AG10803 (cell line): ENCODE measurements at regions not wholly inside any gene's neighbourhood (a gene's known extent, or its start where the extent isn't known, plus 50 kb on each side); places are given as distances from the start of the nearest gene placed in this dataset.

Experiments
- DNase-seq: peaks from one replicate; pipeline ENCODE4 v3.0.0; 2010; ENCODE audit warnings: low read depth
- H3K4me3 ChIP-seq: 2 replicates; pipeline ENCODE4 v1.5.1; 2011; ENCODE audit warnings: mild to moderate bottlenecking, low read length, control low read depth
- TF ChIP-seq, protein P1 (sequence below): conservative IDR thresholded peaks from 2 replicates; pipeline ENCODE4 v1.5.1; 2011; ENCODE audit warnings: mild to moderate bottlenecking, low read length, control low read depth, inconsistent platforms

DNA sequence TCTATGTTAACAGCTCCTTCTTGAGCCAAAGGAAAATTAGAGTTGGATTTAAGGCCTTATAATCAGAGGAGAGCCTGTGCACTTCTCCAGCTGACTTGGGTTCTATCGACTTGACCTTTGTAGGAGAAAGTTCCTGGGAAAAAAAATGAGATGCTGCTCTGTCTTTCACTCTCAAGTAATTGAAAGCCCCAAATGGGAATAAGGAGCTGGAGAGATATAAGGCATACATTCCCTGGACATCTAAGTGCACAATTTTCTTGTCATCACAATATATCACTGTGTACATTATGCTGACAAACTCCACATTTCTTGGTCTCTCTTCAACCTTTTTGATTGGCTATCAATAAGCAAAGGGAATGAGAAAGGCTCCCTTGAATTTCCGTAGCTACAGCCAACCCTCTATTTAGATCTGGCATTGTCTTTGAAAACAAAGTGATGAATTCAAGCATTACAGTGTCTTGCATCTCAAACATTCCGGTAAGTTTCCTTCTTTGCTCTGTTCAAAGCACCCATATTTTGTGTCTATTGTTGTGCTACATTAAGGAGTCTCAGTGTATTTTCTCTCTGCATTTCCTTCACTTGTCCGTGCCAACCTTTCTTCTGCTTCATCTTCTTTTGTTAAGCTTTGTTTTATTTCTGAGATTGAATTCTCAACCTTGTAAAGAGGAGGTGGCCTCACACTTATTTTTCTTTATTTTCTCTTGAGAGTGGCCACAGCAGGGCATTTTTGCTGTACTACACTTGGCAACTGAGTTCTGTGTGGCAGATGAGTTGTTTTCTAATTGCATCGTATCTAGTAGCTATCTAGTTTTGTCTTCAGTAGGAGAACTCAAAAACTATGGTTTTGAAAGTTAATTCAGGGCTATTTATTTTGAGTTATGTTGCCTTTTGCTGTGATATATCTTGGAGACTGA is 450.3 kb upstream of the MAN1A1 start:
- no peak overlapping the region for H3K4me3 ChIP-seq
- TF ChIP-seq, protein P1, sequence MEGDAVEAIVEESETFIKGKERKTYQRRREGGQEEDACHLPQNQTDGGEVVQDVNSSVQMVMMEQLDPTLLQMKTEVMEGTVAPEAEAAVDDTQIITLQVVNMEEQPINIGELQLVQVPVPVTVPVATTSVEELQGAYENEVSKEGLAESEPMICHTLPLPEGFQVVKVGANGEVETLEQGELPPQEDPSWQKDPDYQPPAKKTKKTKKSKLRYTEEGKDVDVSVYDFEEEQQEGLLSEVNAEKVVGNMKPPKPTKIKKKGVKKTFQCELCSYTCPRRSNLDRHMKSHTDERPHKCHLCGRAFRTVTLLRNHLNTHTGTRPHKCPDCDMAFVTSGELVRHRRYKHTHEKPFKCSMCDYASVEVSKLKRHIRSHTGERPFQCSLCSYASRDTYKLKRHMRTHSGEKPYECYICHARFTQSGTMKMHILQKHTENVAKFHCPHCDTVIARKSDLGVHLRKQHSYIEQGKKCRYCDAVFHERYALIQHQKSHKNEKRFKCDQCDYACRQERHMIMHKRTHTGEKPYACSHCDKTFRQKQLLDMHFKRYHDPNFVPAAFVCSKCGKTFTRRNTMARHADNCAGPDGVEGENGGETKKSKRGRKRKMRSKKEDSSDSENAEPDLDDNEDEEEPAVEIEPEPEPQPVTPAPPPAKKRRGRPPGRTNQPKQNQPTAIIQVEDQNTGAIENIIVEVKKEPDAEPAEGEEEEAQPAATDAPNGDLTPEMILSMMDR: no peak
- DNase-seq: no peak

DNA sequence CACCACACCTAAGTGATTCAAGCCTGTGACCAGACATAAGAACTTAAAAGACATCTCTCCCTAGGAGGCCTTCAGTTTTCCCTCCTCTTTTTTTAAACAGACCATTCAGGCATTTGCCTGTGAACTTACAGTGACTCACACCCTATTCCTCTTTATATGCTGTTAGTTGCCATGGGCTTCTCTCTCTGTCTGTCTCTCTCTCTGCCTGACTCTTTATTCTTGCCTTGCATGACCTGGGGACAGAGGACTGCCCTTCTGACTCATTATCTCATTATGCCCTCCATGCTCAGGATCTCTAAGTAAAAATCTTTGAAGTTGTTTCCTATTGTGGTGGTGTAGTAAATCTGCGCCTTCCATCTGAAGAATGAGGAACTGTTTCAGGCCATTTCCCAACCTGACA is 442.2 kb upstream of the MAN1A1 start:
- TF ChIP-seq, protein P1: no peak
- DNase-seq: no peak
- no peak overlapping the region for H3K4me3 ChIP-seq

DNA sequence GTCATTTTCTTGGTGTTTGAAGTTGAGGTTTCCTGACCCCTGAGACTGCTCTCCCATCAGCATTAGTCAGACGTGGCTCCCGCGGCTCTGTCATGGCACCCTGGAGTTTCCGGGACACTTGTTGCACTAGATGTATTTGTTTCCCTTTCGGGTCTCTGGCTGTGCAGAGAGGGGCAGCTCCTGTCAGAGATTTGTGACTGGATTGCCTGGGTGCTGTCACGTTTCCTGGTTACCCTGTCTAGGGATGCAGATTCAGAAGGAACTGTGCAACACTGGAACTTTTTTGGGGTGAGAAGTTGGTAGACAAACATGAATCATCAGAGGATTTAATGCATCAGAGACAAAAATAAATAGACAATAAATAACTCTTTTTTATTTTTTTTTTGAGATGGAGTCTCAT is 431.8 kb upstream of the MAN1A1 start:
- no peak overlapping the region for H3K4me3 ChIP-seq
- DNase-seq: no peak
- TF ChIP-seq, protein P1: no peak

DNA sequence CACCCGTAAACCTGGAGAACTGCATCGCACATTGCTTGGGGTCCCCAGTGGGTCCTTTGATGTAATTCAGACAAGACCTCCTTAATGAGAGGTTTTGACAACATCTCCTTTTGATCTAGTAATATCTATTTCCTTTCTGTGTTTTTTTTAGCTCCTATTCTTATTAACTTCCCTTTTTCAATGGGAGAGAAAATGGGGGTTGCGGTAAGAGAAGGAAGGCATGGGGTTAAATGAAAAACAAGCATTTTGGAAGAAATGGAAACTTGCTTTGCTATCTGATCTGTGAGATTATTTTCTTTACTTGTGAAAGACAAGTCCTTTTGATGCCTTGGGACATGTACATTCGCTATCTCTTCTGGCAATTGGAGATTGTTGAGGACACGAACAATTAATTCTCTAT is 418.6 kb upstream of the MAN1A1 start:
- TF ChIP-seq, protein P1: no peak
- no peak for DNase-seq
- no peak overlapping the region for H3K4me3 ChIP-seq

DNA sequence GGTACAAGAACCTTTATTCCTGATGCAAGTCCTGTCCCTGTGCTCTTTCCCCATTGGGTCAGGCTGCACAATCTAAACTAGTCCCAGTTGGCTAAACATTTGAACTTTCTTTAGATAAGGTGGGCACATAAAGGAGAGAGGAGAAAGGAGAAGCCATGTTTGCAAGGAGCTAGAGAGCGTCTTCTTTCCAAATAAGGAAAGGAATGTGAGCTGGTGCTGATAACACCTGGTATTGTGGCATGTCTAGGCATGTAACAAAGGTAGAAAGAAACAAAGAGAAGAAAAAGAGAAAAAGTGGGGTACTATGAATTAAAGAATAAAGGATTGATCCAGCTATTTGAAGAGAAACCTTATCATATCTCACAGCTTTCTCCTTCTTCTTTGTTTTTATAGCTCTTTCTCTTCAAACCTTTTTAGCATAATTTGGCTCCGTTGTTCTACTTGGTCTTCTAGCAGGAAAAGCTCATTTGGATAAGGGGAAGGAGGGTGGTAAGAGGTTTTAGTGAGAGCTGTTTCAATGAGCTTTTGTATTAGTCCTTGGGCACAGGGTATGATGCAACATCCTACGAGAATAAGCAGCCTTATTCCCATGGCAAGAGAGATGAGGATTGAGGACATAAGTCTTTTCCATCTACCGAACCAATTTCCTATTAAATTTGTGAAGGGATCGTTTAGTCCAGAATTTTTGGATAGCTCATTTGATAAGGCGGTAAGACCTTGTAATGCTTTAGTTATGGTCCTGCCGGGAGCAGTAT is 415.5 kb upstream of the MAN1A1 start:
- H3K4me3 ChIP-seq: no peak overlapping the region
- TF ChIP-seq, protein P1: no peak
- no peak for DNase-seq

DNA sequence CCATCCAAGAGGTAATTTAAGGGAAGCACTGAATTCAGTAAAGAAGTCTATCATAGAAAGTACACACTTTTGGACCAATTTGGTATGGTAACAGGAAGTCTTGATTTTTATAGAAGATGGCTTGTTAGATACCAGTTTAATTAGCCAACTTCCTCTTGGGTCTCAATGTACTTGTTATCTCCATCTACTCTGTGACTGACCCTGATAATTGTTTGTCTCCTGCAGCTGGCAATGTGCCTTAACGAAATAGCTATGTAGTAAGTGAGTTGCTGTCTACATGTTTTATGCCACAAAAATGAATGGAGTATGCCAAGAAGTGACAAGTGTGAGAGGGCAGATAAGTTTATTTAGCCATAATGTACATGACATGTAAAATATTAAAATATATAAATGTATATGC is 410.5 kb upstream of the MAN1A1 start:
- no peak for DNase-seq
- H3K4me3 ChIP-seq: no peak overlapping the region
- TF ChIP-seq, protein P1: no peak
